NCI-H2196 (cell line): ENCODE measurements at regions not wholly inside any gene's neighbourhood (a gene's known extent, or its start where the extent isn't known, plus 50 kb on each side); places are given as distances from the start of the nearest gene placed in this dataset.
A peak's percentile ranks its signal among the peaks of the same experiment; 100 is the strongest.
"Not testable (repeated sequence)": the region's sequence is repeated elsewhere in the genome, so short reads cannot be mapped to it uniquely, and the experiment has no call there.

Source experiments
- DNase-seq: peaks from one replicate; lab custom pipeline; 2025; ENCODE audit not compliant: unreplicated experiment; lab: John Stamatoyannopoulos, UW

- no peak for DNase-seq
These were observed 1305.3 kb downstream of the SLITRK5 start for GRCh38 chr13:88976466-88976865.

- no peak for DNase-seq
These were observed 1307.4 kb downstream of the SLITRK5 start for GRCh38 chr13:88978607-88979006.

GRCh38 chr13:88979465-88980175, 1308.4 kb downstream of the SLITRK5 start:
- DNase-seq: no peak

- no peak for DNase-seq
These were observed 1332.5 kb downstream of the SLITRK5 start for GRCh38 chr13:89003656-89004055.

GRCh38 chr13:89011615-89012014, 1340.4 kb downstream of the SLITRK5 start:
- DNase-seq: no peak

GRCh38 chr13:89027694-89028306, 1356.6 kb downstream of the SLITRK5 start:
- no peak for DNase-seq

- no peak for DNase-seq
These were observed 1357.9 kb downstream of the SLITRK5 start for GRCh38 chr13:89029062-89029461.

GRCh38 chr13:89034015-89034414, 1362.8 kb downstream of the SLITRK5 start:
- no peak for DNase-seq

GRCh38 chr13:89052699-89053098, 1381.5 kb downstream of the SLITRK5 start:
- no peak for DNase-seq

- DNase-seq: no peak
These were observed 1382.2 kb downstream of the SLITRK5 start for GRCh38 chr13:89053418-89053817.

- DNase-seq: no peak
These were observed 1386.1 kb downstream of the SLITRK5 start for GRCh38 chr13:89057274-89057673.

- no peak for DNase-seq
These were observed 1386.7 kb downstream of the SLITRK5 start for GRCh38 chr13:89057862-89058261.

GRCh38 chr13:89061821-89062220, 1390.7 kb downstream of the SLITRK5 start:
- no peak for DNase-seq

GRCh38 chr13:89066868-89067466, 1395.8 kb downstream of the SLITRK5 start:
- peak; percentile 28 for DNase-seq

- DNase-seq: no peak
These were observed 1401.8 kb downstream of the SLITRK5 start for GRCh38 chr13:89072979-89073378.

- no peak for DNase-seq
These were observed 1405.5 kb downstream of the SLITRK5 start for GRCh38 chr13:89076622-89077021.

GRCh38 chr13:89082623-89083022, 1411.5 kb downstream of the SLITRK5 start:
- no peak for DNase-seq

GRCh38 chr13:89088107-89088506, 1416.9 kb downstream of the SLITRK5 start:
- DNase-seq: not testable (repeated sequence)

GRCh38 chr13:89097994-89098393, 1426.8 kb downstream of the SLITRK5 start:
- DNase-seq: no peak

GRCh38 chr13:89113744-89114143, 1442.6 kb downstream of the SLITRK5 start:
- no peak for DNase-seq

GRCh38 chr13:89115307-89115706, 1444.1 kb downstream of the SLITRK5 start:
- no peak for DNase-seq

- no peak for DNase-seq
These were observed 1465.5 kb downstream of the SLITRK5 start for GRCh38 chr13:89136678-89137077.
